Prostate gland (tissue), 2 donors: ENCODE measurements at regions not wholly inside any gene's neighbourhood (a gene's known extent, or its start where the extent isn't known, plus 50 kb on each side); places are given as distances from the start of the nearest gene placed in this dataset.
"Not testable (repeated sequence)": the region's sequence is repeated elsewhere in the genome, so short reads cannot be mapped to it uniquely, and the experiment has no call there.

ENCODE experiments used
- DNase-seq: peaks from one replicate; pipeline ENCODE4 v3.0.0-alpha.2; 2019; ENCODE audit warnings: low spot score
- H3K27ac ChIP-seq, 2 donors: fragments of 200-600 bp; sonication (generic); 2 replicates each; pipeline ENCODE4 v1.5.1; 2017 to 2019
- H3K27me3 ChIP-seq: fragments of 200-600 bp; sonication (generic); replicated peaks from 2 replicates; pipeline ENCODE4 v1.5.1; 2019; ENCODE audit not compliant: insufficient read depth
- H3K36me3 ChIP-seq, 2 donors: fragments of 200-600 bp; sonication (generic); 1 replicate in 1 of 2; 2 replicates in 1 of 2; pipeline versions ENCODE4 v1.5.1 to v1.8.1; 2017 to 2019
- H3K4me1 ChIP-seq: fragments of 200-600 bp; sonication (generic); replicated peaks from 2 replicates; pipeline ENCODE4 v1.5.1; 2019
- H3K4me3 ChIP-seq, 2 donors: fragments of 200-600 bp; sonication (generic); 2 replicates each; pipeline ENCODE4 v1.5.1; 2017 to 2019
- H3K9me3 ChIP-seq: fragments of 200-600 bp; sonication (generic); 2 replicates; pipeline ENCODE4 v1.5.1; 2017
- CTCF ChIP-seq, 4 experiments: fragments of 200-600 bp in 2 of 4; fragments of 450-650 bp in 2 of 4; sonication (generic) in 2 of 4; IDR thresholded peaks; 1 replicate in 3 of 4; 2 replicates in 1 of 4; pipeline ENCODE4 v1.5.1; 2016 to 2019; ENCODE audit warnings: antibody characterized with exemption in 4 of 4, mild to moderate bottlenecking in 2 of 4, moderate library complexity in 2 of 4
- POLR2A ChIP-seq: fragments of 450-650 bp; IDR thresholded peaks from one replicate; pipeline ENCODE4 v1.6.1; 2016; ENCODE audit warnings: antibody characterized with exemption, mild to moderate bottlenecking
- POLR2AphosphoS5 ChIP-seq: sonication (generic); formaldehyde crosslinking; IDR thresholded peaks from one replicate; pipeline ENCODE4 v1.6.1; 2017; ENCODE audit warnings: antibody characterized with exemption
- WGBS: methylation state at CpG from one replicate; pipeline ENCODE4 v1.1.5; 2018; 5-methylcytosine and 5-hydroxymethylcytosine counted together
- intact Hi-C: fragments of 100-400 bp; cut with DNase I; formaldehyde crosslinking; loops from one replicate; pipeline ENCODE4 v1.14.2; 2022

GRCh38 chr10:118974951-118975350 is 54.6 kb upstream of the NANOS1 start:
- Histone ChIP-seq H3K4me3 (no peak overlapping the region), H3K4me1 (no peaks in the 10 kb centered on the region), H3K27ac (no peak overlapping the region), H3K9me3 (no peaks in the 10 kb centered on the region), H3K36me3 (no peaks in the 10 kb centered on the region), H3K27me3 (no peaks in the 10 kb centered on the region)
- intact Hi-C loops, result no loop called here
- no peak for TF ChIP-seq POLR2A
- TF ChIP-seq POLR2AphosphoS5, result no peak
- TF ChIP-seq CTCF (IDR thresholded peaks at IDR 0.05), result no peak
- WGBS, result 83% methylated on average over 3 of the region's 3 CpGs
- DNase-seq, result no peak

GRCh38 chr10:118976219-118976618 is 53.3 kb upstream of the NANOS1 start:
- H3K4me3 ChIP-seq, DNase-seq, H3K27me3 ChIP-seq, H3K36me3 ChIP-seq, H3K4me1 ChIP-seq, H3K27ac ChIP-seq, intact Hi-C loops, H3K9me3 ChIP-seq: not testable (repeated sequence)
- 96% methylated on average over 3 of the region's 3 CpGs for WGBS

GRCh38 chr10:118977022-118977599 is 52.4 kb upstream of the NANOS1 start:
- DNase-seq, result no peak
- WGBS, result 90% methylated on average over 5 of the region's 5 CpGs
- Histone ChIP-seq H3K9me3 (no peaks in the 10 kb centered on the region), H3K27me3 (no peaks in the 10 kb centered on the region), H3K36me3 (no peaks in the 10 kb centered on the region), H3K27ac (no peak overlapping the region), H3K4me3 (no peak overlapping the region), H3K4me1 (no peaks in the 10 kb centered on the region)
- TF ChIP-seq POLR2AphosphoS5 (no peak), CTCF (IDR thresholded peaks at IDR 0.05) (no peak), POLR2A (no peak)
- intact Hi-C loops, result no loop called here

DNA sequence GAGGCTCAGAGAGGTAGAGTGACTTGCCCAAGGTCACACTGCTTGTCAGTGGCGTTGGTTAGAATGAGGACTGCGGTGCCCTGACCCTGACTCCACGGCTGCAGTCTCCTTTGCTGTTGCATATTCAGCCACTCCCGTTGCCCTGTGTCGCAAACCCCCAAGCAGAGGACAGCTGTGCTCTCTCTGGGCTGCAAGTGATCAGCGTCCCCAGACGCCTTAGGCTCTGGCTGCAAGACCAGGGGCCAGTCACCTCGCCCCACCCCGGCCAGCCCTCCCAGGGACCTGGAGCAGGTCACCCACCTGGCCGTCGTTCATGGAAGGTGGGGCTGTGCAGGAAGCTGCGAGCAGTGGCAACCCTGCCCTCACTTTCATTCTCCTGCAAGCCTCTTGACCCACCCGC is 51.7 kb upstream of the NANOS1 start:
- no peak for TF ChIP-seq CTCF (IDR thresholded peaks at IDR 0.05)
- TF ChIP-seq POLR2AphosphoS5, result no peak
- no peak for TF ChIP-seq POLR2A
- Histone ChIP-seq H3K4me3 (no peak overlapping the region), H3K4me1 (no peaks in the 10 kb centered on the region), H3K9me3 (no peaks in the 10 kb centered on the region), H3K27ac (no peak overlapping the region), H3K36me3 (no peaks in the 10 kb centered on the region), H3K27me3 (no peaks in the 10 kb centered on the region)
- 68% methylated on average over 13 of the region's 13 CpGs for WGBS
- no peak for DNase-seq
- intact Hi-C loops, result no loop called here

- Histone ChIP-seq H3K27me3 (no peaks in the 10 kb centered on the region), H3K36me3 (no peaks in the 10 kb centered on the region), H3K27ac (no peak overlapping the region), H3K9me3 (no peaks in the 10 kb centered on the region), H3K4me1 (no peaks in the 10 kb centered on the region), H3K4me3 (no peak overlapping the region)
- intact Hi-C loops, result no loop called here
- no peak for DNase-seq
- 85% methylated on average over 14 of the region's 14 CpGs for WGBS
- TF ChIP-seq CTCF (IDR thresholded peaks at IDR 0.05), result no peak
- no peak for TF ChIP-seq POLR2AphosphoS5
- no peak for TF ChIP-seq POLR2A
Measured at GRCh38 chr10:118978316-118978997, 51.1 kb upstream of the NANOS1 start.
